RWPE2 (cell line): ENCODE measurements at regions not wholly inside any gene's neighbourhood (a gene's known extent, or its start where the extent isn't known, plus 50 kb on each side); places are given as distances from the start of the nearest gene placed in this dataset.
A peak's percentile ranks its signal among the peaks of the same experiment; 100 is the strongest.

Source experiments
- ATAC-seq: fragments of 200-7000 bp; cut with Tn5 transposase; 3 replicates; pipeline ENCODE4 v1.9.1; 2021; ENCODE audit warnings: low read depth
- DNase-seq: peaks from one replicate; pipeline ENCODE4 v3.0.0-alpha.2; 2020; ENCODE audit warnings: low spot score
- H3K27ac ChIP-seq: fragments of 450-650 bp; 2 replicates; pipeline ENCODE4 v1.5.1; 2017; ENCODE audit warnings: mild to moderate bottlenecking; ENCODE audit not compliant: poor library complexity, severe bottlenecking
- H3K27me3 ChIP-seq: fragments of 250-450 bp; sonication (Bioruptor Pico); 2 replicates; pipeline ENCODE4 v1.5.1; 2021; ENCODE audit warnings: mild to moderate bottlenecking, moderate library complexity; ENCODE audit not compliant: insufficient read depth, poor library complexity, severe bottlenecking
- H3K36me3 ChIP-seq: fragments of 250-450 bp; sonication (Bioruptor Pico); 2 replicates; pipeline ENCODE4 v1.5.1; 2020; ENCODE audit warnings: low read depth, mild to moderate bottlenecking, moderate library complexity
- H3K4me1 ChIP-seq: fragments of 250-450 bp; sonication (Bioruptor Pico); 2 replicates; pipeline ENCODE4 v1.5.1; 2021; ENCODE audit warnings: mild to moderate bottlenecking, moderate library complexity; ENCODE audit not compliant: insufficient read depth, poor library complexity, severe bottlenecking
- H3K4me3 ChIP-seq: fragments of 250-450 bp; sonication (Bioruptor Pico); 2 replicates; pipeline ENCODE4 v1.5.1; 2021; ENCODE audit warnings: mild to moderate bottlenecking, moderate library complexity; ENCODE audit not compliant: severe bottlenecking
- H3K9me3 ChIP-seq: fragments of 250-450 bp; sonication (Bioruptor Pico); 2 replicates; pipeline ENCODE4 v1.5.1; 2021; ENCODE audit warnings: mild to moderate bottlenecking, moderate library complexity; ENCODE audit not compliant: severe bottlenecking
- TF ChIP-seq, protein P1 (sequence below): fragments of 450-650 bp; IDR thresholded peaks from one replicate; pipeline ENCODE4 v1.5.1; 2017; ENCODE audit warnings: mild to moderate bottlenecking, moderate library complexity; ENCODE audit not compliant: poor library complexity, severe bottlenecking

GRCh38 chr9:7542693-7543092, 256.9 kb downstream of the DMAC1 start:
- Histone ChIP-seq H3K27ac (no peak overlapping the region), H3K4me3 (no peak overlapping the region), H3K36me3 (no peaks in the 10 kb centered on the region), H3K27me3 (no peaks in the 10 kb centered on the region), H3K9me3 (no peaks in the 10 kb centered on the region), H3K4me1 (no peaks in the 10 kb centered on the region)
- TF ChIP-seq, protein P1, sequence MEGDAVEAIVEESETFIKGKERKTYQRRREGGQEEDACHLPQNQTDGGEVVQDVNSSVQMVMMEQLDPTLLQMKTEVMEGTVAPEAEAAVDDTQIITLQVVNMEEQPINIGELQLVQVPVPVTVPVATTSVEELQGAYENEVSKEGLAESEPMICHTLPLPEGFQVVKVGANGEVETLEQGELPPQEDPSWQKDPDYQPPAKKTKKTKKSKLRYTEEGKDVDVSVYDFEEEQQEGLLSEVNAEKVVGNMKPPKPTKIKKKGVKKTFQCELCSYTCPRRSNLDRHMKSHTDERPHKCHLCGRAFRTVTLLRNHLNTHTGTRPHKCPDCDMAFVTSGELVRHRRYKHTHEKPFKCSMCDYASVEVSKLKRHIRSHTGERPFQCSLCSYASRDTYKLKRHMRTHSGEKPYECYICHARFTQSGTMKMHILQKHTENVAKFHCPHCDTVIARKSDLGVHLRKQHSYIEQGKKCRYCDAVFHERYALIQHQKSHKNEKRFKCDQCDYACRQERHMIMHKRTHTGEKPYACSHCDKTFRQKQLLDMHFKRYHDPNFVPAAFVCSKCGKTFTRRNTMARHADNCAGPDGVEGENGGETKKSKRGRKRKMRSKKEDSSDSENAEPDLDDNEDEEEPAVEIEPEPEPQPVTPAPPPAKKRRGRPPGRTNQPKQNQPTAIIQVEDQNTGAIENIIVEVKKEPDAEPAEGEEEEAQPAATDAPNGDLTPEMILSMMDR, result no peak
- ATAC-seq, result no peak
- DNase-seq, result no peak

GRCh38 chr9:7542126-7542525, 257.5 kb downstream of the DMAC1 start:
- ATAC-seq, result no peak
- Histone ChIP-seq H3K4me1 (no peaks in the 10 kb centered on the region), H3K27ac (no peak overlapping the region), H3K4me3 (no peak overlapping the region), H3K36me3 (no peaks in the 10 kb centered on the region), H3K9me3 (no peaks in the 10 kb centered on the region), H3K27me3 (no peaks in the 10 kb centered on the region)
- DNase-seq, result no peak
- TF ChIP-seq, protein P1, result no peak

- DNase-seq, result no peak
- Histone ChIP-seq H3K27me3 (no peaks in the 10 kb centered on the region), H3K36me3 (no peaks in the 10 kb centered on the region), H3K9me3 (no peaks in the 10 kb centered on the region), H3K4me3 (no peak overlapping the region), H3K4me1 (no peaks in the 10 kb centered on the region), H3K27ac (no peak overlapping the region)
- TF ChIP-seq, protein P1, result peak; percentile 71
- peak; percentile 49; the same call in 2 of the 3 replicates for ATAC-seq
Observed at GRCh38 chr9:7536310-7536939, 263.2 kb downstream of the DMAC1 start.

GRCh38 chr9:7534211-7534935, 265.2 kb downstream of the DMAC1 start:
- no peaks in the 10 kb centered on the region for H3K27me3 ChIP-seq
- TF ChIP-seq, protein P1, result no peak
- H3K9me3 ChIP-seq, result no peaks in the 10 kb centered on the region
- ATAC-seq (no peak), DNase-seq (no peak)
- H3K4me3 ChIP-seq, result no peak overlapping the region
- H3K36me3 ChIP-seq, result no peaks in the 10 kb centered on the region
- no peaks in the 10 kb centered on the region for H3K4me1 ChIP-seq
- no peak overlapping the region for H3K27ac ChIP-seq
